Heart left ventricle (tissue), 16 donors: ENCODE measurements at regions not wholly inside any gene's neighbourhood (a gene's known extent, or its start where the extent isn't known, plus 50 kb on each side); places are given as distances from the start of the nearest gene placed in this dataset.

Experiments used
- ATAC-seq, 4 donors: fragments of 200-7000 bp; cut with Tn5 transposase; one replicate each; pipeline ENCODE4 v1.9.1; 2020 to 2022; ENCODE audit warnings: moderate library complexity in 4 of 4, mild to moderate bottlenecking in 3 of 4, moderate number of reproducible peaks in 1 of 4
- DNase-seq, 5 donors: peaks; one replicate each; pipeline ENCODE4 v3.0.0-alpha.2; 2020
- H3K27ac ChIP-seq, 12 donors: fragments of 200-600 bp; sonication (generic) in 4 of 12; one replicate each; pipeline versions ENCODE4 v1.5.0 to v1.8.0; 2016 to 2022; ENCODE audit warnings: mild to moderate bottlenecking in 2 of 12
- H3K27me3 ChIP-seq, 9 donors: fragments of 200-600 bp; sonication (generic) in 2 of 9; one replicate each; pipeline versions ENCODE4 v1.5.1 to v1.8.0; 2016 to 2022; ENCODE audit warnings: mild to moderate bottlenecking in 3 of 9
- H3K36me3 ChIP-seq, 9 donors: fragments of 200-600 bp; sonication (generic) in 2 of 9; one replicate each; pipeline versions ENCODE4 v1.5.0 to v1.8.0; 2018 to 2022; ENCODE audit warnings: mild to moderate bottlenecking in 2 of 9
- H3K4me1 ChIP-seq, 12 donors: fragments of 200-600 bp; sonication (generic) in 4 of 12; one replicate each; pipeline versions ENCODE4 v1.5.0 to v1.8.0; 2016 to 2022; ENCODE audit warnings: mild to moderate bottlenecking in 3 of 12
- H3K4me3 ChIP-seq, 12 donors: fragments of 200-600 bp; sonication (generic) in 4 of 12; one replicate each; pipeline versions ENCODE4 v1.5.0 to v1.8.0; 2017 to 2022; ENCODE audit warnings: mild to moderate bottlenecking in 9 of 12, moderate library complexity in 4 of 12
- H3K9me3 ChIP-seq, 12 donors: fragments of 200-600 bp; sonication (generic) in 4 of 12; one replicate each; pipeline versions ENCODE4 v1.5.0 to v1.8.0; 2016 to 2022; ENCODE audit warnings: mild to moderate bottlenecking in 1 of 12
- CTCF ChIP-seq, 12 donors: fragments of 200-600 bp; sonication (generic) in 4 of 12; IDR thresholded peaks; one replicate each; pipeline versions ENCODE4 v1.5.0 to v1.8.0; 2018 to 2022; ENCODE audit warnings: antibody characterized with exemption in 12 of 12, mild to moderate bottlenecking in 5 of 12
- POLR2A ChIP-seq, 2 donors: fragments of 450-650 bp; IDR thresholded peaks; one replicate each; pipeline ENCODE4 v1.6.1; 2017; ENCODE audit warnings: antibody characterized with exemption in 2 of 2, mild to moderate bottlenecking in 2 of 2, moderate library complexity in 2 of 2
- WGBS, 4 donors: extraction: QIAGEN DNeasy Blood & Tissue Kit in 2 of 4; methylation state at CpG; one replicate each; pipeline versions ENCODE4 v1.1.5 to v1.1.7; 2013 to 2018; 5-methylcytosine and 5-hydroxymethylcytosine counted together
- intact Hi-C, 10 donors: fragments of 100-400 bp; cut with DNase I; formaldehyde crosslinking; loops; one replicate each; pipeline versions ENCODE4 v1.11.1 to v1.14.2; 2022
- donor health status: ischemic (EF 13 %, LVEDD 7.1; RV severe dilation, severe dysfunction).
- donor health status: healthy with polysubstance abuse.
- donor health status: DM: no; HTN: yes; CAD: no.
- donor health status: DM: no; HTN: no; CAD: no.
- donor health status: ischemic (EF 25% LVEDD 6.9; RV normal size, moderate dysfunction).
- donor health status: ischemic (EF 25% LVEDD 5.7; RV mildly dilated, moderate dysfunction).
- donor health status: healthy.
- donor health status: DM: yes; HTN: yes; CAD: no.
- donor health status: ischemic (EF 35%, LVEDD 5.7; RV mildly dilated, moderate dysfunction).
- donor health status: nonischemic (EF 11% LVEDD 7.7; RV severe dilation, severe dysfunction).
- donor health status: DM: yes; HTN: yes; CAD: no.
- donor health status: PGD.
- donor health status: ischemic (EF 29% LVEDD 5.4; RV normal size, mild dysfunction).
- donor health status: nonischemic (EF 23%, LVEDD 6.1; RV moderate dilation, normal function).

- WGBS, 4 donors: 85 to 93% (median 90%) methylated on average over 6 of the region's 6 CpGs
- intact Hi-C loops: loop anchor here in 6 of 10 donors (5.0 to 10.0 kb wide), 5 partner anchors 95 to 440 kb away; partner anchors contain the start of gene GATA6 (in 1 of the 6)
- no peaks in the 10 kb centered on the region for H3K27me3 ChIP-seq
- H3K4me1 ChIP-seq: peaks cover 0 to 65% (median 33%) of the 10 kb centered on the region in 12 donors
- H3K36me3 ChIP-seq: no peaks in the 10 kb centered on the region
- no peak for ATAC-seq
- TF ChIP-seq POLR2A (IDR thresholded peaks at IDR 0.05) (no peak), CTCF (IDR thresholded peaks at IDR 0.05) (no peak)
- no peaks in the 10 kb centered on the region for H3K9me3 ChIP-seq
- no peak for DNase-seq
- H3K27ac ChIP-seq: peak overlapping the region in 3 of 12 donors; percentile 3 to 74 (median 44)
- no peak overlapping the region for H3K4me3 ChIP-seq
These were observed 189.5 kb upstream of the CTAGE1 start for GRCh38 chr18:22607284-22607635.

GRCh38 chr18:22608847-22609246, 191.1 kb upstream of the CTAGE1 start:
- peaks cover 0 to 66% (median 31%) of the 10 kb centered on the region in 12 donors for H3K4me1 ChIP-seq
- ATAC-seq: peak in 2 of 4 donors; percentile 3 to 6
- intact Hi-C loops: loop anchor here in 6 of 10 donors (5.0 to 10.0 kb wide), 5 partner anchors 93 to 442 kb away; partner anchors contain the start of gene GATA6 (in 1 of the 6)

DNA sequence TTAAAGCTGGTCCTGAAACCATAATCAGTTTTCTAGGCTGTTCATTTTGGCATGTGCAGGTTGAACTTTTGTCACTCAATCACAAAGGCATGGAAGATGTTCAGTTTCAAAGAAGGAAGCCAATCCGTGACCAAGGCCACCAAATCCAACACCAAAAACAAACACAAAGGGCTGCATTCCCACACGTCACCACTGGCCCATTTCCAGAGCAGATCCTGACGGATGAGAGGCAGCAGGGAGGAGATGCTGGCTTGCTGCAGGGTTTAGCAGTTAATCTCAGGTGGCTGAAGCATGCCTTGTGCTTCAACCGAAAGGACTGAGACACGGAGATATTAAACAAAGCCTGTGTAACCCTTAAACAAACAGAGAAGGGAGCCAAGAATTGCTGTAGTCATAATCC, 191.9 kb upstream of the CTAGE1 start:
- intact Hi-C loops: loop anchor here in 6 of 10 donors (5.0 to 10.0 kb wide), 5 partner anchors 93 to 442 kb away; partner anchors contain the start of gene GATA6 (in 1 of the 6)
- DNase-seq (peak; percentile 67 to 79 (median 76)), ATAC-seq (peak; percentile 25 to 60 (median 49))
- 4 to 22% (median 13%) methylated on average over 5 of the region's 5 CpGs for WGBS, 4 donors
- Histone ChIP-seq H3K36me3 (no peaks in the 10 kb centered on the region), H3K27ac (peak overlapping the region; percentile 12 to 74 (median 50)), H3K9me3 (no peaks in the 10 kb centered on the region), H3K4me1 (peaks cover 0 to 58% (median 30%) of the 10 kb centered on the region in 12 donors), H3K4me3 (no peak overlapping the region), H3K27me3 (no peaks in the 10 kb centered on the region)
- no peak for TF ChIP-seq POLR2A (IDR thresholded peaks at IDR 0.05)
- no peak for TF ChIP-seq CTCF (IDR thresholded peaks at IDR 0.05)

More at GRCh38 chr18:22608847-22609246, 191.1 kb upstream of the CTAGE1 start:
- H3K27me3 ChIP-seq: no peaks in the 10 kb centered on the region
- DNase-seq: no peak
- H3K36me3 ChIP-seq: no peaks in the 10 kb centered on the region
- TF ChIP-seq CTCF (IDR thresholded peaks at IDR 0.05) (no peak), POLR2A (IDR thresholded peaks at IDR 0.05) (no peak)
- H3K4me3 ChIP-seq: no peak overlapping the region
- H3K27ac ChIP-seq: peak overlapping the region; percentile 19 to 74 (median 58)
- WGBS, 4 donors: 16 to 35% (median 30%) methylated on average over 1 of the region's 1 CpG
- no peaks in the 10 kb centered on the region for H3K9me3 ChIP-seq

GRCh38 chr18:22613058-22613690, 195.5 kb upstream of the CTAGE1 start:
- H3K36me3 ChIP-seq: no peaks in the 10 kb centered on the region
- no peak for TF ChIP-seq POLR2A (IDR thresholded peaks at IDR 0.05)
- TF ChIP-seq CTCF (IDR thresholded peaks at IDR 0.05): no peak
- H3K4me3 ChIP-seq: no peak overlapping the region
- DNase-seq (no peak), ATAC-seq (peak; percentile 40 to 60 (median 52))
- no peaks in the 10 kb centered on the region for H3K9me3 ChIP-seq
- no peaks in the 10 kb centered on the region for H3K27me3 ChIP-seq
- H3K27ac ChIP-seq: no peak overlapping the region
- H3K4me1 ChIP-seq: peaks cover 0 to 25% (median 19%) of the 10 kb centered on the region in 12 donors
- WGBS, 4 donors: 68 to 78% (median 72%) methylated on average over 18 of the region's 18 CpGs
- intact Hi-C loops: no loop called here
